ENCODE measurements at regions not wholly inside any gene's neighbourhood (a gene's known extent, or its start where the extent isn't known, plus 50 kb on each side); places are given as distances from the start of the nearest gene placed in this dataset.

- no peaks in the 10 kb centered on the region for H4K20me1 ChIP-seq (ENCODE audit: insufficient read depth)
- H3K4me2 ChIP-seq (ENCODE audit: low read length) = no peak overlapping the region
- POLR2A ChIA-PET = no interaction called here
- CTCF ChIA-PET = no interaction called here
- no peak overlapping the region for H3K27ac ChIP-seq (ENCODE audit: low read depth, low read length)
- H3K79me2 ChIP-seq (ENCODE audit: insufficient read depth, low read length) = no peaks in the 10 kb centered on the region
- no peaks in the 10 kb centered on the region for H3K4me1 ChIP-seq (ENCODE audit: control insufficient read depth in 1 of 2, insufficient read depth in 2 of 2, low read length in 2 of 2)
- no peaks in the 10 kb centered on the region for H3K27me3 ChIP-seq (ENCODE audit: insufficient read depth, low read length)
- no peak for TF ChIP-seq EGR1 (IDR thresholded peaks at IDR 0.05; ENCODE audit: low read depth)
- TF ChIP-seq ATF3 (IDR thresholded peaks at IDR 0.05) = no peak
- no peak for TF ChIP-seq ELF1 (IDR thresholded peaks at IDR 0.05; ENCODE audit: borderline replicate concordance, low read depth)
- TF ChIP-seq CTCF (IDR thresholded peaks at IDR 0.05 in 2 of 3, conservative IDR thresholded peaks at IDR 0.05 in 1 of 3; ENCODE audit: borderline replicate concordance in 1 of 3, insufficient read depth in 1 of 3, low read depth in 2 of 3, low read length in 2 of 3) = no peak
- no peak for TF ChIP-seq REST (IDR thresholded peaks at IDR 0.05; ENCODE audit: low read depth)
- no peak for TF ChIP-seq YY1 (IDR thresholded peaks at IDR 0.05; ENCODE audit: extremely low read depth, insufficient replicate concordance, low read depth, low read length)
- TF ChIP-seq ZBTB33 (IDR thresholded peaks at IDR 0.05; ENCODE audit: extremely low read depth, insufficient replicate concordance, low read length) = no peak
- no peak for TF ChIP-seq EZH2phosphoT487 (IDR thresholded peaks at IDR 0.05; ENCODE audit: borderline replicate concordance)
- no peak for TF ChIP-seq SP1 (IDR thresholded peaks at IDR 0.05; ENCODE audit: low read depth)
- no peak for DNase-seq (ENCODE audit: low read depth, low spot score)
- peaks cover 0 to 11% of the 10 kb centered on the region in 2 experiments; a peak in 2 of 4 replicates for H3K9me3 ChIP-seq (ENCODE audit: control insufficient read depth in 1 of 2, insufficient read depth in 1 of 2, low read depth in 1 of 2, low read length in 2 of 2)
- no peaks in the 10 kb centered on the region for H3K36me3 ChIP-seq (ENCODE audit: control insufficient read depth in 1 of 2, insufficient read depth in 2 of 2, low read length in 2 of 2)
- ATAC-seq = no peak
- H2AFZ ChIP-seq (ENCODE audit: low read depth, low read length, poor library complexity, severe bottlenecking) = no peak overlapping the region
- no peaks in the 10 kb centered on the region for H3K9me2 ChIP-seq (ENCODE audit: insufficient read depth)
- intact Hi-C loops (cut with micrococcal nuclease) = no loop called here
- RAD21 ChIA-PET (ENCODE audit: low non-redundant PET in 1 of 2, low total read pairs in 2 of 2, uncharacterized antibody in 2 of 2, unreplicated experiment in 2 of 2) = no interaction called here
- no peak overlapping the region for H3K9ac ChIP-seq (ENCODE audit: low read length)
- H3K4me3 ChIP-seq (replicated peaks in 1 of 2; ENCODE audit: low read depth in 1 of 2, low read length in 2 of 2) = no peak overlapping the region
- no TSS peak for BruUV-seq (replicated peaks)
These were observed 944.9 kb downstream of the QKI start for GRCh38 chr6:164359441-164359840.
